Transverse colon (tissue), 4 donors: ENCODE measurements at regions not wholly inside any gene's neighbourhood (a gene's known extent, or its start where the extent isn't known, plus 50 kb on each side); places are given as distances from the start of the nearest gene placed in this dataset.

Source experiments
- CTCF ChIP-seq, 5 experiments: fragments of 200-600 bp in 3 of 5; fragments of 450-650 bp in 2 of 5; sonication (generic) in 3 of 5; IDR thresholded peaks; 1 replicate in 2 of 5; 2 replicates in 3 of 5; pipeline ENCODE4 v1.5.1; 2016 to 2017; ENCODE audit warnings: antibody characterized with exemption in 5 of 5, inconsistent platforms in 3 of 5, mild to moderate bottlenecking in 2 of 5, moderate library complexity in 1 of 5
- EP300 ChIP-seq: sonication (generic); formaldehyde crosslinking; IDR thresholded peaks from one replicate; pipeline ENCODE4 v1.6.1; 2017; ENCODE audit warnings: antibody characterized with exemption, low read depth
- POLR2A ChIP-seq: fragments of 450-650 bp; IDR thresholded peaks from one replicate; pipeline ENCODE4 v1.6.1; 2016; ENCODE audit warnings: antibody characterized with exemption, mild to moderate bottlenecking, moderate library complexity
- POLR2AphosphoS5 ChIP-seq, 3 donors: sonication (generic); formaldehyde crosslinking; IDR thresholded peaks; one replicate each; pipeline ENCODE4 v1.6.1; 2016; ENCODE audit warnings: antibody characterized with exemption in 3 of 3

- TF ChIP-seq CTCF (IDR thresholded peaks at IDR 0.05) = no peak
- TF ChIP-seq POLR2A = no peak
- TF ChIP-seq POLR2AphosphoS5 (IDR thresholded peaks at IDR 0.05) = no peak
- TF ChIP-seq EP300 = no peak
These were observed 423.5 kb upstream of the SLC35B3 start for GRCh38 chr6:8858854-8859331.
